Stimulated activated CD8-positive, alpha-beta memory T cell treated with anti-CD3 and anti-CD28 coated beads, Interleukin-7, amount 100 ng/mL, for 48 hours (primary cell): ENCODE measurements at regions not wholly inside any gene's neighbourhood (a gene's known extent, or its start where the extent isn't known, plus 50 kb on each side); places are given as distances from the start of the nearest gene placed in this dataset.

Source experiments
- DNase-seq, 2 donors: peaks; one replicate each; pipeline ENCODE4 v3.0.0-alpha.2; 2020; ENCODE audit warnings: low read depth in 1 of 2; ENCODE audit errors: extremely low read depth in 1 of 2

GRCh38 chr20:40186826-40187225 is 502.2 kb downstream of the MAFB start:
- DNase-seq = no peak

GRCh38 chr20:40181676-40182075 is 507.4 kb downstream of the MAFB start:
- no peak for DNase-seq

- DNase-seq = no peak
Observed at GRCh38 chr20:40176098-40176841, 512.8 kb downstream of the MAFB start.

GRCh38 chr20:40175296-40175695 is 513.7 kb downstream of the MAFB start:
- no peak for DNase-seq

- DNase-seq = no peak
Observed at GRCh38 chr20:40173872-40174271, 515.2 kb downstream of the MAFB start.

GRCh38 chr20:40168981-40169620 is 519.9 kb downstream of the MAFB start:
- DNase-seq = no peak

GRCh38 chr20:40161391-40161790 is 527.6 kb downstream of the MAFB start:
- no peak for DNase-seq

GRCh38 chr20:40160097-40160550 is 528.9 kb downstream of the MAFB start:
- peak in 1 of 2 donors; percentile 0 for DNase-seq

- no peak for DNase-seq
Observed at GRCh38 chr20:40159276-40159675, 529.8 kb downstream of the MAFB start.

- DNase-seq = no peak
Observed at GRCh38 chr20:40156600-40157317, 532.3 kb downstream of the MAFB start.

- DNase-seq = no peak
Observed at GRCh38 chr20:40154514-40154913, 534.5 kb downstream of the MAFB start.

GRCh38 chr20:40148886-40149285 is 540.1 kb downstream of the MAFB start:
- no peak for DNase-seq

- no peak for DNase-seq
Observed at GRCh38 chr20:40146071-40146470, 543.0 kb downstream of the MAFB start.

- DNase-seq = no peak
Observed at GRCh38 chr20:40144581-40144980, 544.5 kb downstream of the MAFB start.

GRCh38 chr20:40134176-40134575 is 554.9 kb downstream of the MAFB start:
- DNase-seq = no peak

GRCh38 chr20:40120827-40121226 is 568.2 kb downstream of the MAFB start:
- no peak for DNase-seq

GRCh38 chr20:40111282-40111681 is 577.8 kb downstream of the MAFB start:
- DNase-seq = no peak

- DNase-seq = no peak
Observed at GRCh38 chr20:40110311-40110831, 578.7 kb downstream of the MAFB start.

GRCh38 chr20:40109136-40109535 is 579.9 kb downstream of the MAFB start:
- DNase-seq = no peak

- DNase-seq = no peak
Observed at GRCh38 chr20:40108321-40108720, 580.7 kb downstream of the MAFB start.

- DNase-seq = no peak
Observed at GRCh38 chr20:40104959-40105358, 584.1 kb downstream of the MAFB start.

GRCh38 chr20:40103420-40103819 is 585.6 kb downstream of the MAFB start:
- no peak for DNase-seq
